GM12878 (cell line): ENCODE measurements at regions not wholly inside any gene's neighbourhood (a gene's known extent, or its start where the extent isn't known, plus 50 kb on each side); places are given as distances from the start of the nearest gene placed in this dataset.

ENCODE experiments used
- ATAC-seq: fragments of 200-7000 bp; cut with Tn5 transposase; 3 replicates; pipeline ENCODE4 v1.9.1; 2020; ENCODE audit warnings: mild to moderate bottlenecking, moderate library complexity
- BruUV-seq: library from RNA; stranded (reverse); fragments of 400-500 nt; replicated peaks from 2 replicates; lab custom pipeline; 2021; lab: Mats Ljungman, UMichigan
- CTCF ChIA-PET: fragments of 300-600 bp; sonication (Branson Sonifier 250); formaldehyde crosslinking; extraction: SDS; loops from one replicate; lab custom pipeline; 2021; ENCODE audit warnings: inconsistent platforms; lab: Yijun Ruan, JAX
- POLR2A ChIA-PET: fragments of 350-600 bp; formaldehyde crosslinking; extraction: SDS; loops from one replicate; lab custom pipeline; 2021; ENCODE audit warnings: inconsistent platforms; lab: Charles Lee
- RAD21 ChIA-PET: fragments of 300-600 bp; sonication (Branson Sonifier 250); formaldehyde crosslinking; loops from one replicate; lab custom pipeline; 2023; ENCODE audit warnings: antibody characterized with exemption; ENCODE audit not compliant: unreplicated experiment; lab: Charles Lee
- SMC1A ChIA-PET: fragments of 300-600 bp; sonication (Branson Sonifier 250); formaldehyde crosslinking; loops from one replicate; lab custom pipeline; 2023; ENCODE audit not compliant: unreplicated experiment, uncharacterized antibody; lab: Charles Lee
- DNase-seq: peaks from one replicate; pipeline ENCODE4 v3.0.0-alpha.2; 2011; ENCODE audit warnings: low read depth, low spot score
- FAIRE-seq: peaks from 3 replicates; lab custom pipeline; 2011; peaks lifted over from hg19 to GRCh38; lab: Jason Lieb, UNC
- H2AFZ ChIP-seq: 2 replicates; pipeline ENCODE4 v1.6.0; 2011; ENCODE audit warnings: low read depth, low read length, control low read depth; ENCODE audit not compliant: control insufficient read depth
- H3K27ac ChIP-seq: 2 replicates; pipeline ENCODE4 v1.5.1; 2011; ENCODE audit warnings: control low read depth; ENCODE audit not compliant: control insufficient read depth, insufficient read depth
- H3K27me3 ChIP-seq, 2 experiments: replicated peaks in 1 of 2; 2 replicates each; pipeline versions ENCODE4 v1.6.0 to v1.6.1; 2011; ENCODE audit warnings: low read length in 1 of 2; ENCODE audit not compliant: control insufficient read depth in 2 of 2, insufficient read depth in 2 of 2
- H3K36me3 ChIP-seq, 2 experiments: 2 replicates each; pipeline ENCODE4 v1.5.1; 2011; ENCODE audit warnings: low read length in 1 of 2; ENCODE audit not compliant: control insufficient read depth in 2 of 2, insufficient read depth in 2 of 2
- H3K4me1 ChIP-seq: 2 replicates; pipeline ENCODE4 v1.6.1; 2011; ENCODE audit warnings: mild to moderate bottlenecking, low read length, moderate library complexity, mixed read lengths; ENCODE audit not compliant: control insufficient read depth, insufficient read depth
- H3K4me2 ChIP-seq: 2 replicates; pipeline ENCODE4 v1.6.0; 2011; ENCODE audit warnings: control low read depth; ENCODE audit not compliant: control insufficient read depth, insufficient read depth
- H3K4me3 ChIP-seq: fragments of 200-600 bp; sonication (generic); 2 replicates; pipeline ENCODE4 v1.5.1; 2016
- H3K79me2 ChIP-seq: 2 replicates; pipeline ENCODE4 v1.6.0; 2011; ENCODE audit warnings: low read length; ENCODE audit not compliant: control insufficient read depth, insufficient read depth
- H3K9ac ChIP-seq: 2 replicates; pipeline ENCODE4 v1.8.0; 2011; ENCODE audit warnings: low read length, control low read depth, mixed read lengths; ENCODE audit not compliant: control insufficient read depth, insufficient read depth
- H3K9me3 ChIP-seq: replicated peaks from 3 replicates; pipeline ENCODE4 v1.5.1; 2011; ENCODE audit warnings: mild to moderate bottlenecking, low read length; ENCODE audit not compliant: control insufficient read depth, insufficient read depth
- H4K20me1 ChIP-seq: 2 replicates; pipeline ENCODE4 v1.6.0; 2011; ENCODE audit not compliant: control insufficient read depth, insufficient read depth
- ATF3 ChIP-seq: IDR thresholded peaks from 2 replicates; pipeline ENCODE4 v1.6.1; 2011; ENCODE audit warnings: low read depth, mild to moderate bottlenecking, low read length, moderate library complexity, borderline replicate concordance; ENCODE audit errors: extremely low read depth
- CBFB ChIP-seq: IDR thresholded peaks from 2 replicates; pipeline ENCODE4 v1.6.1; 2016; ENCODE audit warnings: antibody characterized with exemption, low read depth
- CEBPB ChIP-seq, 2 experiments: fragments of 150-350 bp in 1 of 2; IDR thresholded peaks; 2 replicates each; pipeline ENCODE4 v1.6.1; 2012 to 2014; ENCODE audit warnings: low read depth in 2 of 2, low read length in 2 of 2, borderline replicate concordance in 1 of 2, inconsistent platforms in 1 of 2
- CEBPZ ChIP-seq: fragments of 150-350 bp; IDR thresholded peaks from 2 replicates; pipeline ENCODE4 v1.6.1; 2016; ENCODE audit warnings: low read depth, low read length
- CHD1 ChIP-seq: IDR thresholded peaks from 2 replicates; pipeline ENCODE4 v1.6.1; 2012; ENCODE audit warnings: low read depth, low read length, improper control_type of control experiment
- CHD2 ChIP-seq: IDR thresholded peaks from 2 replicates; pipeline ENCODE4 v1.6.1; 2011; ENCODE audit warnings: low read depth, low read length, improper control_type of control experiment, borderline replicate concordance
- EZH2 ChIP-seq: IDR thresholded peaks from 2 replicates; pipeline ENCODE4 v1.6.1; 2012; ENCODE audit warnings: low read depth, mild to moderate bottlenecking, control low read depth, inconsistent platforms, low read length, borderline replicate concordance; ENCODE audit not compliant: control insufficient read depth
- NFIC ChIP-seq: IDR thresholded peaks from 2 replicates; pipeline ENCODE4 v1.6.1; 2012; ENCODE audit warnings: low read depth, mild to moderate bottlenecking, inconsistent platforms, low read length, moderate library complexity
- POLR2AphosphoS2 ChIP-seq: IDR thresholded peaks from 2 replicates; pipeline ENCODE4 v1.6.1; 2011; ENCODE audit warnings: low read depth, mild to moderate bottlenecking, low read length, improper control_type of control experiment, moderate library complexity
- RBBP5 ChIP-seq: fragments of 200-600 bp; sonication (generic); conservative IDR thresholded peaks from 2 replicates; pipeline ENCODE4 v1.6.1; 2016
- USF1 ChIP-seq: IDR thresholded peaks from 2 replicates; pipeline ENCODE4 v1.6.1; 2011; ENCODE audit warnings: borderline replicate concordance, low read depth, mild to moderate bottlenecking, moderate library complexity, mixed read lengths, low read length; ENCODE audit not compliant: insufficient read depth; ENCODE audit errors: extremely low read length
- ZNF274 ChIP-seq: IDR thresholded peaks from one replicate; pipeline ENCODE4 v1.8.0; 2011; ENCODE audit not compliant: insufficient read length, insufficient read depth
- WGBS: methylation state at CpG from one replicate; pipeline ENCODE4 v1.1.6; 2016; ENCODE audit warnings: low lambda C conversion rate; ENCODE audit not compliant: insufficient replicate concordance, insufficient coverage; ENCODE audit errors: missing lambda C conversion rate; 5-methylcytosine and 5-hydroxymethylcytosine counted together
- in situ Hi-C: fragments of 300-500 bp; cut with MboI; formaldehyde crosslinking; loops from 9 replicates; pipeline ENCODE4 v1.14.3; 2018; ENCODE audit warnings: mixed read lengths
- intact Hi-C: fragments of 100-400 bp; cut with micrococcal nuclease; formaldehyde crosslinking; loops from one replicate; pipeline ENCODE4 v1.14.2; 2022; ENCODE audit not compliant: unreplicated experiment

GRCh38 chr14:25630447-25630846 lies 580.5 kb upstream of the STXBP6 start (continued):
- TF ChIP-seq CEBPZ (no peak), RBBP5 (no peak), NFIC (no peak), EZH2 (no peak), ATF3 (no peak), CHD1 (no peak), CBFB (no peak), CEBPB (IDR thresholded peaks at IDR 0.05; ENCODE audit: borderline replicate concordance in 1 of 2, low read depth in 2 of 2, low read length in 2 of 2) (no peak)

- no peaks in the 10 kb centered on the region for H3K4me1 ChIP-seq
- POLR2A ChIA-PET, result no interaction called here
- no peak for ATAC-seq
- H3K36me3 ChIP-seq, result no peaks in the 10 kb centered on the region
- no peak overlapping the region for H3K9ac ChIP-seq
- SMC1A ChIA-PET, result no interaction called here
- intact Hi-C loops (no loop called here), in situ Hi-C loops (no loop called here)
- BruUV-seq, result no TSS peak
- H3K9me3 ChIP-seq, result no peaks in the 10 kb centered on the region
- H2AFZ ChIP-seq, result no peak overlapping the region
- TF ChIP-seq POLR2AphosphoS2 (no peak), CHD2 (no peak), CHD1 (no peak), USF1 (no peak), ZNF274 (no peak)
- no peak overlapping the region for H3K4me2 ChIP-seq
- no peak overlapping the region for H3K4me3 ChIP-seq
- no peaks in the 10 kb centered on the region for H4K20me1 ChIP-seq
- no peak overlapping the region for H3K27ac ChIP-seq
- WGBS, result 7% methylated on average over 2 of the region's 2 CpGs
- H3K79me2 ChIP-seq, result no peaks in the 10 kb centered on the region
- no peak for DNase-seq
- no peaks in the 10 kb centered on the region for H3K27me3 ChIP-seq
- RAD21 ChIA-PET, result no interaction called here
- CTCF ChIA-PET, result no interaction called here
- no peak for FAIRE-seq
These were observed 579.0 kb upstream of the STXBP6 start for GRCh38 chr14:25628978-25629377.
